Mesendoderm (in vitro differentiated cells): ENCODE measurements at regions not wholly inside any gene's neighbourhood (a gene's known extent, or its start where the extent isn't known, plus 50 kb on each side); places are given as distances from the start of the nearest gene placed in this dataset.
A peak's percentile ranks its signal among the peaks of the same experiment; 100 is the strongest.

Experiments
- DNase-seq: peaks from one replicate; pipeline ENCODE4 v3.0.0; 2013
- H2AK5ac ChIP-seq: 2 replicates; pipeline ENCODE4 v1.6.1; 2013; ENCODE audit warnings: low read length, inconsistent platforms
- H2BK120ac ChIP-seq: 2 replicates; pipeline ENCODE4 v1.6.1; 2013; ENCODE audit warnings: low read depth, mild to moderate bottlenecking, low read length, moderate library complexity, mixed read lengths
- H2BK15ac ChIP-seq: replicated peaks from 2 replicates; pipeline ENCODE4 v1.6.1; 2013; ENCODE audit warnings: low read depth, mild to moderate bottlenecking, moderate library complexity
- H2BK5ac ChIP-seq: 2 replicates; pipeline ENCODE4 v1.6.1; 2013; ENCODE audit warnings: low read length, inconsistent platforms
- H3K18ac ChIP-seq: 2 replicates; pipeline ENCODE4 v1.6.1; 2013; ENCODE audit warnings: mild to moderate bottlenecking, low read length, mixed read lengths
- H3K23ac ChIP-seq: one replicate; pipeline ENCODE4 v1.6.1; 2013; ENCODE audit warnings: low read length
- H3K27ac ChIP-seq: 2 replicates; pipeline ENCODE4 v1.5.1; 2013; ENCODE audit warnings: low read depth, mild to moderate bottlenecking, inconsistent platforms, low read length, moderate library complexity
- H3K27me3 ChIP-seq: 2 replicates; pipeline ENCODE4 v1.6.1; 2013; ENCODE audit warnings: low read length, control low read depth, mild to moderate bottlenecking, inconsistent platforms; ENCODE audit not compliant: insufficient read depth, poor library complexity
- H3K36me3 ChIP-seq: 2 replicates; pipeline ENCODE4 v1.6.1; 2013; ENCODE audit warnings: low read length, inconsistent platforms; ENCODE audit not compliant: control insufficient read depth, insufficient read depth
- H3K4ac ChIP-seq: one replicate; pipeline ENCODE4 v1.6.1; 2013; ENCODE audit warnings: low read depth, mild to moderate bottlenecking, low read length, moderate library complexity
- H3K4me1 ChIP-seq: 2 replicates; pipeline ENCODE4 v1.6.1; 2013; ENCODE audit warnings: low read depth, low read length, inconsistent platforms; ENCODE audit not compliant: control insufficient read depth
- H3K4me2 ChIP-seq: 2 replicates; pipeline ENCODE4 v1.6.1; 2013; ENCODE audit warnings: low read length
- H3K4me3 ChIP-seq: 2 replicates; pipeline ENCODE4 v1.5.1; 2013; ENCODE audit warnings: mild to moderate bottlenecking, low read length
- H3K56ac ChIP-seq: one replicate; pipeline ENCODE4 v1.6.1; 2013; ENCODE audit warnings: low read length
- H3K79me1 ChIP-seq: 2 replicates; pipeline ENCODE4 v1.6.1; 2013; ENCODE audit warnings: low read length, inconsistent platforms
- H3K79me2 ChIP-seq: 2 replicates; pipeline ENCODE4 v1.6.1; 2013; ENCODE audit warnings: mild to moderate bottlenecking, low read length; ENCODE audit not compliant: control insufficient read depth, insufficient read depth
- H3K9ac ChIP-seq: 2 replicates; pipeline ENCODE4 v1.6.1; 2013; ENCODE audit warnings: low read length, inconsistent platforms
- H4K5ac ChIP-seq: one replicate; pipeline ENCODE4 v1.6.1; 2013; ENCODE audit warnings: low read length
- H4K8ac ChIP-seq: one replicate; pipeline ENCODE4 v1.6.1; 2013; ENCODE audit warnings: low read depth, mild to moderate bottlenecking, control low read depth, low read length, moderate library complexity
- WGBS: extraction: QIAGEN DNeasy Blood & Tissue Kit; methylation state at CpG from one replicate; pipeline ENCODE4 v1.1.7; 2013; ENCODE audit warnings: low lambda C conversion rate, missing lambda C conversion rate; ENCODE audit not compliant: insufficient coverage; ENCODE audit errors: extremely low coverage; 5-methylcytosine and 5-hydroxymethylcytosine counted together

DNA sequence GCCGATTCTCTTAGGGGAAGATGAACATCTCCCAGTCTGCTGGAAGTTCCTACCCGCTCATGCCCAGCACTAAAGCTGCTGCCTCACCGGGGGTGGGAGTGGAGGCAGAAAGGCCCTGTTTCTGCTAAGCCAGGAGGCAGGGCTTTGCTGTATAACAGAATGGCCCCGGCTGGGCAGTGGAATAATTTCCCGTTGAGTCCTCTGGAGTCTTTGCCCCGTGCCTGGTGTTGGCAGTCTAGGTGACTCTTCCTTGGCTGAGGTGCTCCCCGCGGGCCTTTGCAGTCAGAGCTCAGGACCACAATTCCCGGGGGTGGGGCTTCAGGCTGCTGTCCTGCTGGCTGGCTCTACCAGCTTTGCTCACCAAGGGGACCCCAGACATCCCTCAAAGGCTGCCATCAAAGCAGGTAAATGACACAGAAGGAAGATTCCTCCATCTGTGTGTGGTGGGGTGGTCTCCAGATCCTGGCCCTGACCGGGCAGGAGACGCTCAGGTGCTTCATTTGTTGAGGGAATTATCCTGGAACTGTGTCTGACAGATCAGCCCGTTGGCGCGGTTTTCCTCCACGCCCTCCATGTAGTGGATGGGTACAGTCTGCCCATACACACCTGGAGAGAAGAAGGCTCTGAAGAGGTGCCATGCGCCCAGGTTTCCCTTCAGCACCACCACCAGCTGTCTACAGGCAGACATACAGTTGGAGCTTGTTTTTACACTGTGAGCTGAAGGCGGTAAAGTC is 209.9 kb downstream of the TEX29 start:
- no CpG with 5 or more reads among the region's 17 CpGs for WGBS
- H3K4ac ChIP-seq = no peak overlapping the region
- no peaks in the 10 kb centered on the region for H3K4me1 ChIP-seq
- no peak overlapping the region for H4K5ac ChIP-seq
- H2BK15ac ChIP-seq = no peak overlapping the region
- H2BK5ac ChIP-seq = no peak overlapping the region
- H3K9ac ChIP-seq = no peak overlapping the region
- H3K36me3 ChIP-seq = no peaks in the 10 kb centered on the region
- H2AK5ac ChIP-seq = no peak overlapping the region
- H2BK120ac ChIP-seq = no peak overlapping the region
- H4K8ac ChIP-seq = no peak overlapping the region
- no peak overlapping the region for H3K27ac ChIP-seq
- no peak overlapping the region for H3K4me2 ChIP-seq
- H3K56ac ChIP-seq = no peak overlapping the region
- no peak overlapping the region for H3K4me3 ChIP-seq
- H3K79me1 ChIP-seq = no peaks in the 10 kb centered on the region
- no peak for DNase-seq
- H3K79me2 ChIP-seq = no peaks in the 10 kb centered on the region
- no peak overlapping the region for H3K18ac ChIP-seq
- peaks cover 28% of the 10 kb centered on the region for H3K27me3 ChIP-seq
- no peak overlapping the region for H3K23ac ChIP-seq

DNA sequence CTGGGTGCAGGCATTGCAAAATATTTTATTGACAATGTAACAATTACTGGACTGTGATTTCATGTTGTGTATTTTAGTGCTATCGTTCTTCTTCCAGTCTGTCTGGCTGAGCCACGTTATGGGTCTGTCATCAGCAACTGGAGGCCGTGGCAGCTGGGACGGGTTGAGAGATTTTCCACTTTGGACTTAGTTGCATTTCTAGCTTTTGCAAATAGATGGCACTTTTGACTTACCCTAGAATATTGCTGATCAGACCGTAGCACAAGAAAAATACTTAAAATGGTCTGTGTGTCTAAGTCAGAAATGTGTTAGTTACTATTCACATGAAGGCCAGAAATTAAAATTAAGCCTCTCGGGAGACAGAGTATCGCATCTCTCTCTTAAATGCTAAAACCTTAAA is 211.1 kb downstream of the TEX29 start:
- Histone ChIP-seq H3K4me2 (no peak overlapping the region), H2BK5ac (no peak overlapping the region), H3K4ac (no peak overlapping the region), H3K27ac (no peak overlapping the region), H3K18ac (no peak overlapping the region), H3K9ac (no peak overlapping the region), H3K36me3 (no peaks in the 10 kb centered on the region), H3K27me3 (peaks cover 33% of the 10 kb centered on the region), H2BK15ac (no peak overlapping the region), H2AK5ac (no peak overlapping the region), H4K8ac (no peak overlapping the region), H3K79me1 (no peaks in the 10 kb centered on the region), H3K56ac (no peak overlapping the region), H3K23ac (no peak overlapping the region), H3K4me1 (no peaks in the 10 kb centered on the region), H2BK120ac (no peak overlapping the region), H4K5ac (no peak overlapping the region), H3K79me2 (no peaks in the 10 kb centered on the region), H3K4me3 (no peak overlapping the region)
- WGBS = no CpG with 5 or more reads among the region's 7 CpGs
- DNase-seq = no peak

DNA sequence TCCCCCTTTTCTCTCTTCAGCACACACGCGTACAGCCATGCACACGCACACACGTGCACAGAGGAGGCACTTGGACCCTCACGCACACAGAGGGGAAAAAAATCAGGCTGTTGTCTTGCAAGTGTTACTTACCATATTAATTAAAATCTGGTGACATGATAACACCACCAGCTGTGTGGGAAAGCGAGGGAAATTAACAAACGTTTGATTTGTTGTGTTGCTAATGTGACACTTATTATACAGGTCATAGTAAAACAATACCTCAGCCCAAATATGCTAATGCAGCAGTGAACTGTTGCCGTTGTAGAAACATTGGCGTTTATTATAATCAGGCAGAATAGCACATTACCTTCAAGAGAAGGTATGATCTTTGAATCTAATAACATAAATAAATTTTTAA is 211.7 kb downstream of the TEX29 start:
- no peak overlapping the region for H3K4ac ChIP-seq
- no peak overlapping the region for H3K56ac ChIP-seq
- no peak overlapping the region for H3K9ac ChIP-seq
- H3K4me3 ChIP-seq = no peak overlapping the region
- H2BK120ac ChIP-seq = no peak overlapping the region
- no peak for DNase-seq
- H4K5ac ChIP-seq = no peak overlapping the region
- no peak overlapping the region for H2BK5ac ChIP-seq
- WGBS = no CpG with 5 or more reads among the region's 9 CpGs
- H3K4me1 ChIP-seq = no peaks in the 10 kb centered on the region
- H2BK15ac ChIP-seq = no peak overlapping the region
- no peaks in the 10 kb centered on the region for H3K79me2 ChIP-seq
- no peak overlapping the region for H3K4me2 ChIP-seq
- no peak overlapping the region for H3K18ac ChIP-seq
- no peak overlapping the region for H2AK5ac ChIP-seq
- H3K27ac ChIP-seq = no peak overlapping the region
- H3K79me1 ChIP-seq = no peaks in the 10 kb centered on the region
- H3K23ac ChIP-seq = no peak overlapping the region
- H3K36me3 ChIP-seq = no peaks in the 10 kb centered on the region
- peaks cover 33% of the 10 kb centered on the region for H3K27me3 ChIP-seq
- H4K8ac ChIP-seq = no peak overlapping the region

DNA sequence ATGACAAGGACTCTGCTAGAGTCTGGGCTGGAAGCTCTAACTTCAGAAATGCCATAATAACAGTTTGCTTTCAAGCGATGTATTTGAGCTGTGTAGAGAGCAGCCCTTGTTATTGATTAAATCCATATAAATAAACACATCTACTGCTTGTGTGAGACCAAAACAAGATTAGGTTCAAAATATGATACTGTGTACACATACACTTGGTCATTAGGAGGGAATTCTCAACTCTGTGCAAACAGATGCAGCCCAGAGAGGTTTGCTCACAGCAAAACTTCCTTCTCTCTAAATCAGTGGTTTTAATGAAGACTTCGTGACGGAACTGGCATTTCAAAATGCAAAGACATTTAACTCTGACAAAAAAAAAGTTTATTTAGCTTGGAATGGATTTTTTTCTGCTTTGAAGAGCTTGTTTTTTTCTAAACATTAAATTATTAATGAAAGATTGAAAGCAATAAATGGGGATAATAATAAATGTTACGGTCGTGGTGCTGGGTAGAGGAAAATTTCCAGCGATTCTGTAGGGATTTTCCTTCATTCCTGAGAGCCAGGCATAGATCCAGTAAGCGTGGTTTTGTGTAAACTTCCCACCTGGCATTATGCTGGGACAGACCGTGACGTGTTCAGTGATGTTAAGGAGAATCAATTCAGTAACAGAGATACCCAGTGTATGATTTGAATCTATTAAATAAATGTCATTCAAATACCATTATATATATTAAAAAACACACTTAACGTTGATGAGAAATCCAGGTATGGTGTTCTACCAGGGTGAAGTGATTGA is 213.7 kb downstream of the TEX29 start:
- H3K79me2 ChIP-seq = no peaks in the 10 kb centered on the region
- no peak overlapping the region for H3K56ac ChIP-seq
- DNase-seq = no peak
- no peak overlapping the region for H4K5ac ChIP-seq
- no peak overlapping the region for H3K27ac ChIP-seq
- no peak overlapping the region for H3K18ac ChIP-seq
- no peak overlapping the region for H4K8ac ChIP-seq
- no peak overlapping the region for H3K4me3 ChIP-seq
- no peak overlapping the region for H3K9ac ChIP-seq
- H3K23ac ChIP-seq = no peak overlapping the region
- H3K27me3 ChIP-seq = peaks cover 33% of the 10 kb centered on the region
- H3K36me3 ChIP-seq = no peaks in the 10 kb centered on the region
- no CpG with 5 or more reads among the region's 10 CpGs for WGBS
- no peak overlapping the region for H2AK5ac ChIP-seq
- H2BK120ac ChIP-seq = no peak overlapping the region
- H2BK5ac ChIP-seq = no peak overlapping the region
- no peak overlapping the region for H2BK15ac ChIP-seq
- H3K79me1 ChIP-seq = no peaks in the 10 kb centered on the region
- no peak overlapping the region for H3K4ac ChIP-seq
- no peak overlapping the region for H3K4me2 ChIP-seq
- H3K4me1 ChIP-seq = no peaks in the 10 kb centered on the region

DNA sequence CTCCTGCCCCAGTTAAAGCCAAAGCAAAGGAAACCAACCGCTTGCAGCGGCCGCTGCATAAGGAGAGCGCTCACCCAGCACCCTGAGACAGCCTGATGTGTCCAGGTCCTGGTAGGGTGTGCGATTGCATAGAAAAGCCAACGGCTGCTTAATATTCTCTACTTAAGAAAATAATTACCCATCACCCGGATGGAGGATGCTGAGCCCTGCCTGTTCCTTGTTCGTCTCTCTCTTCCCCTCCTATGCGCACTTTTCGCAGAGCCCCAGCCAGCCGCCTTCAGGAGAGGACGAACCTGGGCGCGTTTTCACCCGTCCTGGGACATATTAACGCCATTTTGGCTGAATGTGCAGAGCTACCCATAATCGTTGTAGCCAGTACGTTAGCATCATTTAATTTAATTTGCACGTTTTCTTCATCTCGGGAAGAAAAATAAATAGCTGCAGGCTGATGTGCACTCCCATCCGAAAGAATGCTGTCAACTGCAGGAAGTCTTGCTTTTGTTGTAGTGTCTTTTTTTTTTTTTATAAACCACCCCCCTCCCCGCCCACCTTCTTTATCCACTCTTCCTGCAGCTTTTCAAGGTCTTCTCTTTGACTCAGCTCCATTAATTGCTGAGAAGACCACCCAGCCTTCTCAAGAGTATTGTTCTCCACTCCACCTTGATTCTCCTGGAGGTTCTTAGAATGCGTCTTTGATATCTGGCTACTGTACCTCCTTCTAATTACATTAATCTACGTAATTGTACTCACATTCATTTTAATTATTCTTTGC is 214.5 kb downstream of the TEX29 start:
- H3K27ac ChIP-seq = no peak overlapping the region
- H2BK15ac ChIP-seq = no peak overlapping the region
- H3K79me1 ChIP-seq = no peaks in the 10 kb centered on the region
- H3K56ac ChIP-seq = no peak overlapping the region
- no peaks in the 10 kb centered on the region for H3K4me1 ChIP-seq
- H4K8ac ChIP-seq = no peak overlapping the region
- no peak overlapping the region for H2BK5ac ChIP-seq
- no peak overlapping the region for H2AK5ac ChIP-seq
- H3K9ac ChIP-seq = no peak overlapping the region
- no peak overlapping the region for H2BK120ac ChIP-seq
- no peak overlapping the region for H3K18ac ChIP-seq
- peak overlapping the region; percentile 8 for H3K4me2 ChIP-seq
- H3K79me2 ChIP-seq = no peaks in the 10 kb centered on the region
- no peak overlapping the region for H3K4ac ChIP-seq
- no peak overlapping the region for H3K23ac ChIP-seq
- WGBS = no CpG with 5 or more reads among the region's 24 CpGs
- no peak overlapping the region for H3K4me3 ChIP-seq
- H4K5ac ChIP-seq = no peak overlapping the region
- H3K36me3 ChIP-seq = no peaks in the 10 kb centered on the region
- peak; percentile 39 for DNase-seq
- H3K27me3 ChIP-seq = peaks cover 33% of the 10 kb centered on the region
